Esophagus squamous epithelium (tissue), 4 donors: ENCODE measurements at regions not wholly inside any gene's neighbourhood (a gene's known extent, or its start where the extent isn't known, plus 50 kb on each side); places are given as distances from the start of the nearest gene placed in this dataset.

ENCODE experiments used
- POLR2A ChIP-seq, 4 donors: fragments of 450-650 bp; IDR thresholded peaks; one replicate each; pipeline ENCODE4 v1.6.1; 2017; ENCODE audit warnings: antibody characterized with exemption in 4 of 4, mild to moderate bottlenecking in 4 of 4, moderate library complexity in 3 of 4
- TF ChIP-seq, protein P1 (sequence below), 6 experiments: fragments of 450-650 bp in 4 of 6; fragments of 200-600 bp in 2 of 6; sonication (generic) in 2 of 6; IDR thresholded peaks; one replicate each; pipeline ENCODE4 v1.5.1; 2016 to 2019; ENCODE audit warnings: antibody characterized with exemption in 6 of 6, mild to moderate bottlenecking in 4 of 6, moderate library complexity in 4 of 6

DNA sequence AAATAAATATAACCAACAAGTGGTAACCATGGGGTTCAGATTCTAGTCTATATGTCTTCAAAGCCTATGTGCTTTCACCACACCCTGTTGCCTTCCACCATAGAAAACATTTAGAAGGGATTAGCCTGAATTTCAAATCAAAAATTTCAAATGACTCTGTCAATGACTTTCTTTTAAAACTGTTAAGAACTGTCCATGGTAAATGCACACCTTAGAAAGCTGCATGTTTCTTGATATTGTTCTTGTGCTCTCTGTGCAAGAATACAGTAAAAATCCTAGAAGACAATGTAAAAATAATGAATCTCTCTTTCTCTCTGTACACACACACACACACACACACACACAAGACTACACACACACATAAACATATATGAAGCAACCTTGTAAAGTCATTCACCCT, 74.6 kb upstream of the EXOC1L start:
- TF ChIP-seq, protein P1, sequence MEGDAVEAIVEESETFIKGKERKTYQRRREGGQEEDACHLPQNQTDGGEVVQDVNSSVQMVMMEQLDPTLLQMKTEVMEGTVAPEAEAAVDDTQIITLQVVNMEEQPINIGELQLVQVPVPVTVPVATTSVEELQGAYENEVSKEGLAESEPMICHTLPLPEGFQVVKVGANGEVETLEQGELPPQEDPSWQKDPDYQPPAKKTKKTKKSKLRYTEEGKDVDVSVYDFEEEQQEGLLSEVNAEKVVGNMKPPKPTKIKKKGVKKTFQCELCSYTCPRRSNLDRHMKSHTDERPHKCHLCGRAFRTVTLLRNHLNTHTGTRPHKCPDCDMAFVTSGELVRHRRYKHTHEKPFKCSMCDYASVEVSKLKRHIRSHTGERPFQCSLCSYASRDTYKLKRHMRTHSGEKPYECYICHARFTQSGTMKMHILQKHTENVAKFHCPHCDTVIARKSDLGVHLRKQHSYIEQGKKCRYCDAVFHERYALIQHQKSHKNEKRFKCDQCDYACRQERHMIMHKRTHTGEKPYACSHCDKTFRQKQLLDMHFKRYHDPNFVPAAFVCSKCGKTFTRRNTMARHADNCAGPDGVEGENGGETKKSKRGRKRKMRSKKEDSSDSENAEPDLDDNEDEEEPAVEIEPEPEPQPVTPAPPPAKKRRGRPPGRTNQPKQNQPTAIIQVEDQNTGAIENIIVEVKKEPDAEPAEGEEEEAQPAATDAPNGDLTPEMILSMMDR (IDR thresholded peaks at IDR 0.05), result no peak
- no peak for TF ChIP-seq POLR2A (IDR thresholded peaks at IDR 0.05)
